HG02885 (cell line): ENCODE measurements at regions not wholly inside any gene's neighbourhood (a gene's known extent, or its start where the extent isn't known, plus 50 kb on each side); places are given as distances from the start of the nearest gene placed in this dataset.
"Not testable (repeated sequence)": the region's sequence is repeated elsewhere in the genome, so short reads cannot be mapped to it uniquely, and the experiment has no call there.

Experiments
- ATAC-seq: cut with Tn5 transposase; IDR thresholded peaks from one replicate; pipeline ENCODE4 v1.9.1; 2021; ENCODE audit warnings: mild to moderate bottlenecking; ENCODE audit not compliant: unreplicated experiment, poor library complexity

DNA sequence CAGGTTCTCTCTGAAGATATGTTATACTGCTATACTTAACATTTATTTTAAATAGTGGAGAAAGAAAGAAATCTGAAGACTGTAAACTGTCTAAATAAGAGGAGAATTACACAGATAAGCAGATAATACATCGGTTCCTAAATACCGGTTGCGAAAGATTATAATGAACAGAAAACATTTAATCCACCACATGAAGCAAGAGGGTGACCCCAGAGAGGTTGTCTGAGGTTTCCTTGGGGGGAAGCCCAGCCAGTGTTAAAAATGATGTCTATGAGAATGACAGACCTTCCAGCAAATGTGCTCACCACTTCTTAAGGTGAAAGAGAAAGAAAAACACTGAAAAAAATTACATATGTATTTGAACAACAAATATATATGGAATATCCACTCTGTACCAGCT, 356.4 kb upstream of the KAZN start:
- no peak for ATAC-seq

GRCh38 chr1:14242870-14243269, 355.6 kb upstream of the KAZN start:
- ATAC-seq = no peak

GRCh38 chr1:14245954-14246353, 352.5 kb upstream of the KAZN start:
- ATAC-seq = no peak

DNA sequence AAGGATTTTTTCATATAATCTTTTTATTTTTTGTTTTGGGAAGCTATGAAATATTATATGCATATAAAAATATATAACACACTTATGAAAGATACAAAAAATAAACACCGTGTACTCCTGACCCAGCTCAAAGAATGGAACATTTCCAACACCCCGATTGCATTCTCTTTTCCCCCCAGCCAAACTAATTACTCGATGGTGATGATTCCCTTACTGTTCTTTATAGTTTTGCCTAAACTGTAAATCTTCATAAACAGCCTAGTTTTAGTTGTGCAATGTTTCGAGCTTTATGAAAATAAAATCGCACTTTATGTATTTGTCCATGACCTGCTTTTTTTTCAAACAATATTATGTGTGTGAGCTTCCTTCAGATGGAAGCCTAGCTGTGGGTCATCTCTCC, 352.0 kb upstream of the KAZN start:
- ATAC-seq = no peak

- no peak for ATAC-seq
These were observed 350.8 kb upstream of the KAZN start for GRCh38 chr1:14247666-14248065.

GRCh38 chr1:14251871-14252270, 346.6 kb upstream of the KAZN start:
- ATAC-seq = no peak

- ATAC-seq = no peak
These were observed 344.8 kb upstream of the KAZN start for GRCh38 chr1:14253676-14254075.

GRCh38 chr1:14254251-14254650, 344.2 kb upstream of the KAZN start:
- no peak for ATAC-seq

- ATAC-seq = no peak
These were observed 343.3 kb upstream of the KAZN start for GRCh38 chr1:14255233-14255632.

GRCh38 chr1:14255711-14256110, 342.8 kb upstream of the KAZN start:
- no peak for ATAC-seq

- ATAC-seq = no peak
These were observed 339.2 kb upstream of the KAZN start for GRCh38 chr1:14259191-14259757.

- ATAC-seq = no peak
These were observed 338.0 kb upstream of the KAZN start for GRCh38 chr1:14260480-14260879.

DNA sequence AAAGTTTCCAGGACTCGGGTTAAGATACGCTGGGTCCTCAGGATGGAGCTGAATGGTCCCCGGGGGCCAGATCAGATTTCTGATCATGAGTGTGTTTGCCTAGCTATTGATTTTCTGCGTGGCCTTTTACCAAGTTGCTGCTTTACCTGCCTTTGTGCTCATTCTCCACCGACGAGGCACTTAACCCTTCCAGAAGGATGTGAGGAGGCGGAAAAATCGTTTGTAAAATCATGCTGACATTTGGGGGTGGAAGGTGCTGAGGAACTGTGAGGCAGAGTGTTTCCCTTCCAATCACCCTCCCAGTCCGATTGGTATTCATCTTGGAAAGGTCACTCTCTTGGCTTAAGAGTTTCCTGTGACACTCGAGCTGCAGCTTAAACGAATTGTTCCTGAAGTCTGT, 337.1 kb upstream of the KAZN start:
- no peak for ATAC-seq

DNA sequence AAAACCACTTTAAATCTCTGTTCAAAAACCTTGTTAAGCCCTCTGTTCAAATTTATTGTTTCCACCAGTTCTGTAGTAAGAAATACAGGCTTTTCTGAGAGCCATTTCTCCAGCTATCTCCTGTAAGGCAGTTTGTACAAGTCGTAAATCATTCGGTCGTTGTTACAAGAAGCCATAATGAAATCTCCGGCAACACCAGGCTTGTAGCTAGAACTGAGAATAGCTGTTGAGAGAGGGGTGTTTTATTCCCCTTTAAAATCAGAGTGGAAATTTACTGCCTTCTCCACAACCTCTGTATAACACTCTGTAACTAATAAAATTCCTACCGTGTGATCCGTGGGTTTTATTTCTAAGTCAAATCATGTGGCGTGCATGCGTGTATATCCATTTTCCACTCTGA, 335.8 kb upstream of the KAZN start:
- no peak for ATAC-seq

GRCh38 chr1:14263225-14263624, 335.3 kb upstream of the KAZN start:
- no peak for ATAC-seq

DNA sequence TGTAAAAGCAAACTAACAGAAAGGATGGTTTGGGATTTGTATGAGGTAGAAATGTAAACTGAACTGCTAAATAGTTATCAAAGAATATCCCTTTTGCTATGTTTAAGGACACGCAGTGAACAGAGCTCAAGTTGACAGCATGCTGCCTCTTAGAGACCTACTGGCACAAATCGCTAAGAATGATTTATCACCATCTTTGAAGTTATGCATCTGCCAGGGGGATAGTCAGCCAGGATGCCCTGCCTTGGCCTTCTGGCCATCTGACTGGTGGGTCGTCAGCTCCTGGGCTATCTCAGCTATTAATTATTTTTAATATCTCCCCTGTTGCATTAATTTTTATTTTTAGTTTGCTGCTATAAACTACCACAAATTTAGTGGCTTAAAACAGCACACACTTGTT, 334.8 kb upstream of the KAZN start:
- no peak for ATAC-seq

DNA sequence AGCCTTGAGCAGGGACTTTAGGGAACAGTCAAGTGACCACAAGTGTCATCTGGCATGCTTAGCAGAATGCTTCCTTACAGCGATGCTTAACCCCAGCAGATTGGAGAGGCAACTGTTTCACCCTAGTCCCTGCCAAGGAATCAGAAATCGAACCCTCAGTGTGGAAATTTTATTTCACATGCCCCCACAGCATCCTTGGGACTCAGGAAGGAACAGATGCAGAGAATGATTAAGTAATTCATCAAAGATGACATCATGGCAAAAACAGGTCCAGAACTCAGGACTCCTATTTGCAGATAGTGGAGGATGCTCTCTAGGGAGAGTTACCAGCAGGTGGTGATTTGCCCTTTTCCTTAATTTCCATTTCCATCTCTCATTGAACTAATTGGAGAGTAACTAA, 333.0 kb upstream of the KAZN start:
- ATAC-seq = no peak

DNA sequence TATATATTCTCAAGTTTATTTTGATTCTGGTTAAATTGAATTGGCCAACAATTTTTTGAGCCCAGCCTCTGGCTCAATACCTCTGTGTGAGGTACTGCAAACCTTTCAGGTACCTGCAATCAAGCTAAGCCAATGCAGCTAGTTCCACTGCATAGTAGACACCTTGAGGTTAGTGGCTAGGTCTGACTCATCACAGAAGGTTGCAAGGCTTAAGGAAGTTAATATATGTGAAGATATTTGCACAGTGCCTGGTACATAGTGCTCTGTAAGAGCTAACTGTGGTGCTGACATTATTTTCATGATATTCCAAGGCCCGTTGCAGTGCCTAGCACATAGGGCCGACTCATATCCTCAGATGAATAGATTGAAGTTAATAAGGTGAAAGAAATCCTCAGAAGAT, 330.5 kb upstream of the KAZN start:
- ATAC-seq = no peak

DNA sequence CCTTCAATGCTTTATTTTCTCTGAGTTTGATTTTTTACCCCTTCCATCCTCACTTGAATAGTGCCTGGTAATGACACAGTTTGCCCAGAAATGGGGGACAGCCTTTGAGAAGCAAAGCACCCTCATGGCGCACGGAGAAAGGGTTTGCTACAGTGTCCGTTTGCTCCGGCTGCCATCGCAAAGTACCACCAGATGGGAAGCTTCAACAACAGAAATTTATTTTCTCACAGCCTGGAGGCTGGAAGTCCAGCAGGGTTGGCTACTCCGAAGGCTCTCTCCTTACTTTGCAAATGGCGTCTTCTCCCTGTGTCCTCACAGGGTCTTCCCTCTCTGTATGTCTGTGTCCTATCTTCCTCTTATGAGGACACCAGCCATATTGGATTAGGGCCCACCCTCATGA, 327.7 kb upstream of the KAZN start:
- no peak for ATAC-seq

- ATAC-seq = no peak
These were observed 324.7 kb upstream of the KAZN start for GRCh38 chr1:14273811-14274210.

DNA sequence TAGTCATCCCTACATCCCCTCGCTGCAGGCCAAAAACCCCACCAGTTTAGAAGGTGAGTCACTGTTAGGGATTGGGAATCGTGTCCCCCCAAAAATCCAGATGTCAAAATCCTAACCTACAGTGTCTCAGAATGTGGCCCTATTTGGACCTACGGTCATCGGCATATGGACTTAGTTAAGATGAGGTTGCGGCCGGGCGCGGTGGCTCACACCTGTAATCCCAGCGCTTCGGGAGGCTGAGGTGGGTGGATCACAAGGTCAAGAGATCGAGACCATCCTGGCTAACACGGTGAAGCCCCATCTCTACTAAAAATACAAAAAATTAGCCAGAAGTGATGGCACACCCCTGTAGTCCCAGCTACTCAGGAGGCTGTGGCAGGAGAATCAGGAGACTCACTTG, 318.6 kb upstream of the KAZN start:
- not testable (repeated sequence) for ATAC-seq

DNA sequence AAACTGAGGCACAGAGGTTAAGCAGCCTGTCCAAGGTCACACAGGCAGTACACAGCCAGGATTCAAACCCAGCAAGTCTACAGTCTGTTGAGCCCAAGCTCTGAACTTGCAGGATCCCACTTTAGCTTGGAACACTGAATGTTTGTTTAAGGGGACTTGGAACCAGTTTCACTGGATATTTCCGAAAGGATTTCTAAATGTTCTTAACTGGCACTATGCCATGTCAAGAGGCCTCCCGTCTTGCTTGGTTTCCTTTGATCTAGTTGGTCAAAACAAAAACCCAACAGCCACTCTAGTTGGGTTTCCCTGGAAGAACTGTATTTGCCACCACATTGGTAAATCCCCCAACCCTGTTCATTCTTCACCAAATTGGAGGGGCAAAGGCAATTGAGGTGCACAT, 317.6 kb upstream of the KAZN start:
- no peak for ATAC-seq

GRCh38 chr1:14281412-14281811, 317.1 kb upstream of the KAZN start:
- ATAC-seq = no peak
